Nephron (organoid): ENCODE measurements at regions not wholly inside any gene's neighbourhood (a gene's known extent, or its start where the extent isn't known, plus 50 kb on each side); places are given as distances from the start of the nearest gene placed in this dataset.

Experiments used
- H3K27ac Mint-ChIP-seq, 3 experiments: 2 replicates each; pipeline ENCODE4 v1.8.0; 2020; ENCODE audit warnings: mixed read lengths in 3 of 3, mild to moderate bottlenecking in 2 of 3, moderate library complexity in 1 of 3
- H3K27me3 Mint-ChIP-seq: 2 replicates; pipeline ENCODE4 v1.8.0; 2021; ENCODE audit warnings: low read depth, mild to moderate bottlenecking, moderate library complexity, mixed read lengths
- H3K36me3 Mint-ChIP-seq: 2 replicates; pipeline ENCODE4 v1.8.0; 2020; ENCODE audit warnings: low read depth, mixed read lengths
- H3K4me1 Mint-ChIP-seq: 2 replicates; pipeline ENCODE4 v1.8.0; 2020; ENCODE audit warnings: mixed read lengths
- H3K4me3 Mint-ChIP-seq, 3 experiments: 2 replicates each; pipeline ENCODE4 v1.8.0; 2020; ENCODE audit warnings: mild to moderate bottlenecking in 3 of 3, mixed read lengths in 3 of 3, moderate library complexity in 2 of 3
- H3K9me3 Mint-ChIP-seq: 2 replicates; pipeline ENCODE4 v1.8.0; 2020; ENCODE audit warnings: mixed read lengths
- TF ChIP-seq, protein P1 (sequence below), 3 experiments: fragments of 200-600 bp; sonication (generic); IDR thresholded peaks; one replicate each; pipeline ENCODE4 v1.5.0; 2021; ENCODE audit warnings: antibody characterized with exemption in 3 of 3; ENCODE audit not compliant: unreplicated experiment in 3 of 3

DNA sequence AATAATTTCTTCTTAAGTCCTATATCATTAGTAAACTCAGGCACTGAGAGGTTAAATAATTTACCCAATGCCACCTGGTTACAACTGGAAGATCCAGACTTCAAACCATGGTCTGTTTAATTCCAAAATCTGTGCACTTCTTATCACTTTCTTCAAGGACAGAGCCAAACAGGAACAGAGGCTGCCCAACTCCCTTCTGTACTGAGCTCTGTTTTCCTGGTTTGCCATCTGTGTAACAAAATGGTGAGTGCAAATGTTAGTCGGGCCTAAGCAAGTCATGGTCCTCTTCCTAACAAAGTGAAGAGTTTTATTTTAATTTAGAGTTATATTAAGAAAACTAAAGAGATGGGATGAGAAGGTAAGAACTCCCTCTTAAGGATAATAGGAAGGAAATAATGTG, 80.6 kb upstream of the CCL2 start:
- no peaks in the 10 kb centered on the region for H3K9me3 Mint-ChIP-seq
- H3K4me3 Mint-ChIP-seq: no peak overlapping the region
- H3K36me3 Mint-ChIP-seq: no peaks in the 10 kb centered on the region
- H3K27me3 Mint-ChIP-seq: peaks cover 9% of the 10 kb centered on the region
- no peak overlapping the region for H3K27ac Mint-ChIP-seq
- TF ChIP-seq, protein P1, sequence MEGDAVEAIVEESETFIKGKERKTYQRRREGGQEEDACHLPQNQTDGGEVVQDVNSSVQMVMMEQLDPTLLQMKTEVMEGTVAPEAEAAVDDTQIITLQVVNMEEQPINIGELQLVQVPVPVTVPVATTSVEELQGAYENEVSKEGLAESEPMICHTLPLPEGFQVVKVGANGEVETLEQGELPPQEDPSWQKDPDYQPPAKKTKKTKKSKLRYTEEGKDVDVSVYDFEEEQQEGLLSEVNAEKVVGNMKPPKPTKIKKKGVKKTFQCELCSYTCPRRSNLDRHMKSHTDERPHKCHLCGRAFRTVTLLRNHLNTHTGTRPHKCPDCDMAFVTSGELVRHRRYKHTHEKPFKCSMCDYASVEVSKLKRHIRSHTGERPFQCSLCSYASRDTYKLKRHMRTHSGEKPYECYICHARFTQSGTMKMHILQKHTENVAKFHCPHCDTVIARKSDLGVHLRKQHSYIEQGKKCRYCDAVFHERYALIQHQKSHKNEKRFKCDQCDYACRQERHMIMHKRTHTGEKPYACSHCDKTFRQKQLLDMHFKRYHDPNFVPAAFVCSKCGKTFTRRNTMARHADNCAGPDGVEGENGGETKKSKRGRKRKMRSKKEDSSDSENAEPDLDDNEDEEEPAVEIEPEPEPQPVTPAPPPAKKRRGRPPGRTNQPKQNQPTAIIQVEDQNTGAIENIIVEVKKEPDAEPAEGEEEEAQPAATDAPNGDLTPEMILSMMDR (IDR thresholded peaks at IDR 0.05; ENCODE audit: unreplicated experiment in 3 of 3): no peak
- peaks cover 17% of the 10 kb centered on the region for H3K4me1 Mint-ChIP-seq

DNA sequence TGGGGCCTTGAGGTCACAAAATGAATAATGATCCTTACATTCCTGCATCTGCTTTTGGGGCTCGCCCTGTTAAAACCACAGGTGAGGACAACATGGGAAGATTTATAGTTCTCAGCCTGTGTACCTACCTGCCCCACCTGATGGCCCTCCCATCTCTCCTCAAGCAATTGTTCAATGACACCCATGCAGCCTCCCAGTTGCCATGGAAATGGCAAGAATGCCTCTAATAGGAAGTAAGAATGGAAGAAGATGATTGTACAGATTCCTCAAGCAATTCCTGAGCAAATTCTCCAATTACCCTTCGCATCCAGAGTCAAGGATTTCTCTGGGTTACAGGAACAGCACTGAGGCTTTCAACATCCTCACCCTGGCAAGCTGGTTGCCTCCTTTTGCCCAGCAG, 78.6 kb upstream of the CCL2 start:
- Mint-ChIP-seq H3K4me1 (peaks cover 12% of the 10 kb centered on the region), H3K4me3 (no peak overlapping the region), H3K36me3 (no peaks in the 10 kb centered on the region), H3K27ac (no peak overlapping the region), H3K27me3 (peaks cover 24% of the 10 kb centered on the region), H3K9me3 (no peaks in the 10 kb centered on the region)
- TF ChIP-seq, protein P1 (IDR thresholded peaks at IDR 0.05; ENCODE audit: unreplicated experiment in 3 of 3): no peak

DNA sequence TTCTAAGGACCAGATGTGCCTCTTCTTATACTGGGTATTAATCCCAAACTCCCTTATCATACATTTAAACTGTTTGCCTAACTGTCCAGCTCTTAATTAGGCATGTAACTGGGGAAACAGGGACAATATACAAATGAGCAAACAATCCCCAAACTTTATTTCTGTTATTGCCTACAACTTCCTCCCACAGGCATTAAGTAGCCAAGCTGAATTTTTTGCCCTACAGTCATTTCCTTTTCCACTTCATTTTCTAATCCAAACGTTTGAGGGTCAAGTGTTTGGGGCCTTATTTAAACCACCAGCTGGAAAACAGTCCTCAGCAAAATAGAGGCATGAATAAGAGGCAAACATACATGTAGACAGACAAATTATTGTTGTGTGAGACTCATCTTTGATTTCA, 77.4 kb upstream of the CCL2 start:
- peaks cover 12% of the 10 kb centered on the region for H3K4me1 Mint-ChIP-seq
- no peak overlapping the region for H3K4me3 Mint-ChIP-seq
- peaks cover 33% of the 10 kb centered on the region for H3K27me3 Mint-ChIP-seq
- no peaks in the 10 kb centered on the region for H3K36me3 Mint-ChIP-seq
- H3K27ac Mint-ChIP-seq: peak overlapping the region in 1 of 3 experiments; percentile 40
- no peaks in the 10 kb centered on the region for H3K9me3 Mint-ChIP-seq
- TF ChIP-seq, protein P1 (IDR thresholded peaks at IDR 0.05; ENCODE audit: unreplicated experiment in 3 of 3): no peak

DNA sequence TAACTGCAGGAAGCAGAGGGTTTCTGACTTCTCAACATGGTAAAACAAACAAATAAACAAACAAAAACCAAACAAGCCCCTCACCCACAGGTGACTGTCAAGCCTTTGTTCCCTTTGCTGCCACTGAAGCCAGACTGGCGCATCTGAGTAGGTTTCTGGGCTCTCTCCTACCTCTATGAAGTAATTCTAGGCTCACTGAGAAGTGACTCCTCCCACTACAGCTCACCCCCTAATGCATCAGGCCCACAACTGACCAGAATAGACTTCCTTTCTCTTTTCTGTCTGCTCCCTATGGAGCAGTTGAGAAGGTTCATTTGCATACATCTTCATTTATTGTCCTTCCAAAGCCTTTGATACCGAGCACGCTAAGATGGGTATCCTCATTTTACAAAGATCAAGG, 77.0 kb upstream of the CCL2 start:
- Mint-ChIP-seq H3K9me3 (no peaks in the 10 kb centered on the region), H3K36me3 (no peaks in the 10 kb centered on the region), H3K4me1 (peaks cover 12% of the 10 kb centered on the region), H3K27ac (peak overlapping the region in 2 of 3 experiments; percentile 28 to 40), H3K4me3 (no peak overlapping the region), H3K27me3 (peaks cover 37% of the 10 kb centered on the region)
- TF ChIP-seq, protein P1 (IDR thresholded peaks at IDR 0.05; ENCODE audit: unreplicated experiment in 3 of 3): no peak

DNA sequence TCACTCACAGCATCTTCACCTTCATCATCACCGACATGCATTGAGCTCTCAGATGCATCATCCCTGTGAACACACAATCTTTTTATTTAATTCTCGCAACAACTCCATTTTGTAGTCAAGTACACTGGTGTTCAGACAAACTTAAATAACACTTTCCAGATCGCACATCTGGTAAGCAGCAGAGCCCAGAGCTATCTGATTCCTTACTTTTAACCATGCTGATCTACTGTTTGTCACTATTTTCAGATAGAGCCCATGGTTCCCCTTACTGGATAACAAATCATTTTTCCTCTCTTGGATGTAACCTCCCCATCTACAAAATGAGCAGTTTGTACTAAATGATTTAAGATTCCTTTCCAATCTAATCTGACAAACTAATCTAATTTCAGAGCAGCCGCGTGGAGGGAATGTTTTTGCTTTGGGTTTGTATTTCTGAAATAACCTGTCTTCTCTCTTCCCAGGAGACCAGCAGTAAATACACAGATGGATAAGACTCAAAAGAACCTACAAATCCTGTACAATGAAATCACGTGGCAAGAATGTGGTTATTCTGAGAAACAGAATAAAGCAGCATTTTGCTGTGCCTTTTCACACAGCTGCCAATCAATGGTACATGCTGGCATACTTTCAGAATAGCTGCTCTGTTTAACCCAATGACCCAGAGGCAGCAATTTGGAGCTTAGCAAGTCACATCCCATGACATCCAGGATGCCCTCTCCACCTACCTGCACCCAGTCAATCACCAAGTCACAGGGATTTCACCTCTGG, 72.9 kb upstream of the CCL2 start:
- no peak overlapping the region for H3K27ac Mint-ChIP-seq
- TF ChIP-seq, protein P1 (IDR thresholded peaks at IDR 0.05; ENCODE audit: unreplicated experiment in 3 of 3): no peak
- peaks cover 12% of the 10 kb centered on the region for H3K4me1 Mint-ChIP-seq
- H3K4me3 Mint-ChIP-seq: no peak overlapping the region
- H3K9me3 Mint-ChIP-seq: no peaks in the 10 kb centered on the region
- H3K27me3 Mint-ChIP-seq: peaks cover 39% of the 10 kb centered on the region
- no peaks in the 10 kb centered on the region for H3K36me3 Mint-ChIP-seq

DNA sequence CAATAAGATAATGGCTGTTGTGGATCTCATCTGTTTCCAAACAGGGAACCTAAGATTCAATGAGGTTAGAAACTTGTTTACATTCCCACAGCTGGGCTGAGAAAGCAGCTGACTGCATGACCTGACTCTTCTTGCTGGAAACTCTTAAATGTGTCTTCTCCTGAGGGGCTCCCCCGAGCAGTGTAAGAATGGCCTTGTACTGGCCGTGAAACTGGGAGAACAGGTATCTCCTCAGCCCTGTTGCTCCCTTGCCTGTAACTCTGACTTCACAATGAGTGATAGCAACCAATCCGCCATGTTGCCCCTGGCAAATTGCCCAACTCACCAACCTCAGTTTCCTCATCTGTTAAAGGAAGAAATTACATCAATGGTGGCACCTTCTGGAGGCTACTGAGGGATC, 59.1 kb upstream of the CCL2 start:
- Mint-ChIP-seq H3K36me3 (no peaks in the 10 kb centered on the region), H3K9me3 (no peaks in the 10 kb centered on the region), H3K27ac (no peak overlapping the region), H3K27me3 (peaks cover 23% of the 10 kb centered on the region), H3K4me3 (no peak overlapping the region), H3K4me1 (no peaks in the 10 kb centered on the region)
- TF ChIP-seq, protein P1 (IDR thresholded peaks at IDR 0.05; ENCODE audit: unreplicated experiment in 3 of 3): no peak
